HUDEP-2 (cell line): ENCODE measurements at regions not wholly inside any gene's neighbourhood (a gene's known extent, or its start where the extent isn't known, plus 50 kb on each side); places are given as distances from the start of the nearest gene placed in this dataset.
"Not testable (repeated sequence)": the region's sequence is repeated elsewhere in the genome, so short reads cannot be mapped to it uniquely, and the experiment has no call there.

ENCODE experiments used
- DNase-seq, 76 experiments: peaks; one replicate each; lab custom pipeline; 2025; ENCODE audit not compliant: unreplicated experiment in 76 of 76; lab: John Stamatoyannopoulos, UW

GRCh38 chr3:176873261-176873660, 324.0 kb downstream of the TBL1XR1 start:
- DNase-seq = no peak

- peak in 42 of 76 experiments; percentile 0 to 50 (median 11) for DNase-seq
Observed at GRCh38 chr3:176872771-176873209, 324.5 kb downstream of the TBL1XR1 start.

- DNase-seq = no peak
Observed at GRCh38 chr3:176870451-176870850, 326.8 kb downstream of the TBL1XR1 start.

- DNase-seq = no peak
Observed at GRCh38 chr3:176867681-176868663, 329.3 kb downstream of the TBL1XR1 start.

- DNase-seq = no peak
Observed at GRCh38 chr3:176861137-176861536, 336.1 kb downstream of the TBL1XR1 start.

GRCh38 chr3:176856721-176857120, 340.6 kb downstream of the TBL1XR1 start:
- no peak for DNase-seq

GRCh38 chr3:176855901-176856486, 341.3 kb downstream of the TBL1XR1 start:
- no peak for DNase-seq

GRCh38 chr3:176855213-176855612, 342.1 kb downstream of the TBL1XR1 start:
- DNase-seq = no peak

GRCh38 chr3:176850498-176850897, 346.8 kb downstream of the TBL1XR1 start:
- no peak for DNase-seq

GRCh38 chr3:176848431-176849214, 348.7 kb downstream of the TBL1XR1 start:
- no peak for DNase-seq

GRCh38 chr3:176842914-176843313, 354.4 kb downstream of the TBL1XR1 start:
- DNase-seq = no peak

GRCh38 chr3:176840641-176841286, 356.5 kb downstream of the TBL1XR1 start:
- no peak for DNase-seq

- DNase-seq = no peak
Observed at GRCh38 chr3:176839901-176840300, 357.4 kb downstream of the TBL1XR1 start.

- DNase-seq = no peak
Observed at GRCh38 chr3:176839466-176839865, 357.8 kb downstream of the TBL1XR1 start.

GRCh38 chr3:176827244-176827643, 370.0 kb downstream of the TBL1XR1 start:
- DNase-seq = not testable (repeated sequence)

- DNase-seq = no peak
Observed at GRCh38 chr3:176824811-176825210, 372.5 kb downstream of the TBL1XR1 start.

- DNase-seq = no peak
Observed at GRCh38 chr3:176820764-176821163, 376.5 kb downstream of the TBL1XR1 start.

- DNase-seq = no peak
Observed at GRCh38 chr3:176816937-176817336, 380.3 kb downstream of the TBL1XR1 start.

GRCh38 chr3:176814285-176814684, 383.0 kb downstream of the TBL1XR1 start:
- DNase-seq = peak in 30 of 76 experiments; percentile 0 to 61 (median 18)

GRCh38 chr3:176807938-176808337, 389.3 kb downstream of the TBL1XR1 start:
- DNase-seq = no peak
